Chondrocyte (in vitro differentiated cells): ENCODE measurements at regions not wholly inside any gene's neighbourhood (a gene's known extent, or its start where the extent isn't known, plus 50 kb on each side); places are given as distances from the start of the nearest gene placed in this dataset.

Experiments
- DNase-seq: peaks from one replicate; pipeline ENCODE4 v3.0.0; 2021; ENCODE audit warnings: mixed read lengths, low spot score
- H3K27ac Mint-ChIP-seq: one replicate; pipeline ENCODE4 v1.8.0; 2021; ENCODE audit warnings: mild to moderate bottlenecking, moderate library complexity, mixed read lengths; ENCODE audit not compliant: unreplicated experiment
- H3K27me3 Mint-ChIP-seq: 2 replicates; pipeline ENCODE4 v1.8.0; 2021; ENCODE audit warnings: low read depth, mixed read lengths
- H3K36me3 Mint-ChIP-seq: 2 replicates; pipeline ENCODE4 v1.8.0; 2021; ENCODE audit warnings: low read depth, mixed read lengths
- H3K4me1 Mint-ChIP-seq: 2 replicates; pipeline ENCODE4 v1.8.0; 2021; ENCODE audit warnings: low read depth, mild to moderate bottlenecking, mixed read lengths
- H3K4me3 Mint-ChIP-seq: one replicate; pipeline ENCODE4 v1.8.0; 2021; ENCODE audit warnings: mild to moderate bottlenecking, moderate library complexity, mixed read lengths; ENCODE audit not compliant: unreplicated experiment
- H3K9me3 Mint-ChIP-seq: 2 replicates; pipeline ENCODE4 v1.8.0; 2021; ENCODE audit warnings: low read depth, mixed read lengths
- TF ChIP-seq, protein P1 (sequence below): fragments of 200-600 bp; sonication (generic); IDR thresholded peaks from 2 replicates; pipeline ENCODE4 v1.5.0; 2021; ENCODE audit warnings: antibody characterized with exemption, mild to moderate bottlenecking, moderate library complexity

DNA sequence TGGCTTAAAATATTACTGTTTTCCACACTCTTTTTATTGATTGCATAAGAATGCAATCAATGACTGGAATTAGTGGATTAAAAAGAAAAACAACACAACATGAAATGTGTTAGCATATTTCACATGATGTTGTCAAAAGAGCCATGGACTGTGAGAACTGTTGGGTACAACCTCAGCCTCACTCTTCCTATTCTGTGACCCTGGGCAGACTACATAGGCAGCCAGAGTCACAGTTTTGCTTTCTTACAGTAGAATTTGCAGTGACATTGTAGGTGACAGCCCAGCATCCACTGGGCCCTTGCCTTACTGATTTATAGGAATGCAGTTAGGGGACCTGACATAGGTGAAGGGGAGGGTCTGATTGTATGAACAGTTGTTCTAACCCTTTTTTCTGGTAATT lies 471.4 kb upstream of the SLC35B3 start:
- TF ChIP-seq, protein P1, sequence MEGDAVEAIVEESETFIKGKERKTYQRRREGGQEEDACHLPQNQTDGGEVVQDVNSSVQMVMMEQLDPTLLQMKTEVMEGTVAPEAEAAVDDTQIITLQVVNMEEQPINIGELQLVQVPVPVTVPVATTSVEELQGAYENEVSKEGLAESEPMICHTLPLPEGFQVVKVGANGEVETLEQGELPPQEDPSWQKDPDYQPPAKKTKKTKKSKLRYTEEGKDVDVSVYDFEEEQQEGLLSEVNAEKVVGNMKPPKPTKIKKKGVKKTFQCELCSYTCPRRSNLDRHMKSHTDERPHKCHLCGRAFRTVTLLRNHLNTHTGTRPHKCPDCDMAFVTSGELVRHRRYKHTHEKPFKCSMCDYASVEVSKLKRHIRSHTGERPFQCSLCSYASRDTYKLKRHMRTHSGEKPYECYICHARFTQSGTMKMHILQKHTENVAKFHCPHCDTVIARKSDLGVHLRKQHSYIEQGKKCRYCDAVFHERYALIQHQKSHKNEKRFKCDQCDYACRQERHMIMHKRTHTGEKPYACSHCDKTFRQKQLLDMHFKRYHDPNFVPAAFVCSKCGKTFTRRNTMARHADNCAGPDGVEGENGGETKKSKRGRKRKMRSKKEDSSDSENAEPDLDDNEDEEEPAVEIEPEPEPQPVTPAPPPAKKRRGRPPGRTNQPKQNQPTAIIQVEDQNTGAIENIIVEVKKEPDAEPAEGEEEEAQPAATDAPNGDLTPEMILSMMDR: no peak
- Mint-ChIP-seq H3K27ac (no peak overlapping the region), H3K4me1 (no peaks in the 10 kb centered on the region), H3K36me3 (no peaks in the 10 kb centered on the region), H3K27me3 (peaks cover 3% of the 10 kb centered on the region), H3K4me3 (no peak overlapping the region), H3K9me3 (peaks cover 7% of the 10 kb centered on the region)
- no peak for DNase-seq

DNA sequence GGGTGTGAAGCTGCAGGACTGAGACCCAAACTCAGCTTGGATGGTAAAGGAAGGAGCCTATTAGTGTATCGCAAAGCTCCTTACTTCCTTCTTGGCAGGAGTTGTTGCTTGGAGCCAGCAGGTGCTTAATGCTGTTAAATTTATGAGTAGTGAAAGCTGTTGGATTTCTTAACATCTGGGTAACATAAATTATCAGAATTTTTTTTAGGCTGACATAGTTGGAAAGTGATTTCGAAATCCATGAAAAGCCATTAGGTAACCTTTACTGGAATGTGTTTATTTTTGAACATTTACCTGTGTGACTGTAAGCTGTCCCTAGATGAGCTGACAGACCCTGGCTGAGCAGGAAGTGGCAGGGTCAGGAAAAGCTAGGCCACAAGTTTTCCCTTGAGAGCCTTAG lies 470.4 kb upstream of the SLC35B3 start:
- TF ChIP-seq, protein P1: no peak
- Mint-ChIP-seq H3K27me3 (peaks cover 3% of the 10 kb centered on the region), H3K4me1 (no peaks in the 10 kb centered on the region), H3K36me3 (no peaks in the 10 kb centered on the region), H3K4me3 (no peak overlapping the region), H3K27ac (no peak overlapping the region), H3K9me3 (peaks cover 2% of the 10 kb centered on the region)
- DNase-seq: no peak

GRCh38 chr6:8904754-8905153 lies 469.4 kb upstream of the SLC35B3 start:
- TF ChIP-seq, protein P1: peak; percentile 38
- peaks cover 2% of the 10 kb centered on the region for H3K9me3 Mint-ChIP-seq
- no peak for DNase-seq

GRCh38 chr6:8900056-8900455 lies 464.7 kb upstream of the SLC35B3 start:
- Mint-ChIP-seq H3K4me1 (no peaks in the 10 kb centered on the region), H3K36me3 (no peaks in the 10 kb centered on the region), H3K27ac (no peak overlapping the region), H3K4me3 (no peak overlapping the region), H3K27me3 (peaks cover 2% of the 10 kb centered on the region), H3K9me3 (peaks cover 2% of the 10 kb centered on the region)
- DNase-seq: no peak
- TF ChIP-seq, protein P1: no peak

More at GRCh38 chr6:8904754-8905153, 469.4 kb upstream of the SLC35B3 start:
- Mint-ChIP-seq H3K27me3 (peaks cover 3% of the 10 kb centered on the region), H3K4me1 (no peaks in the 10 kb centered on the region), H3K36me3 (no peaks in the 10 kb centered on the region), H3K4me3 (no peak overlapping the region), H3K27ac (no peak overlapping the region)

GRCh38 chr6:8889514-8889913 lies 454.2 kb upstream of the SLC35B3 start:
- TF ChIP-seq, protein P1: no peak
- Mint-ChIP-seq H3K4me1 (no peaks in the 10 kb centered on the region), H3K27ac (no peak overlapping the region), H3K4me3 (no peak overlapping the region), H3K36me3 (no peaks in the 10 kb centered on the region), H3K9me3 (no peaks in the 10 kb centered on the region), H3K27me3 (no peaks in the 10 kb centered on the region)
- DNase-seq: no peak
